Activated CD4-positive, alpha-beta T cell treated with anti-CD3 and anti-CD28 coated beads, Interleukin-2, amount 10 ng/mL, durations not matched to agents 24 days and 14 days (primary cell): ENCODE measurements at regions not wholly inside any gene's neighbourhood (a gene's known extent, or its start where the extent isn't known, plus 50 kb on each side); places are given as distances from the start of the nearest gene placed in this dataset.
"Not testable (repeated sequence)": the region's sequence is repeated elsewhere in the genome, so short reads cannot be mapped to it uniquely, and the experiment has no call there.

ENCODE experiments used
- DNase-seq: peaks from one replicate; pipeline ENCODE4 v3.0.0; 2022
- H3K27ac Mint-ChIP-seq: one replicate; pipeline ENCODE4 v1.8.0; 2022; ENCODE audit warnings: mild to moderate bottlenecking, mixed read lengths
- H3K27me3 Mint-ChIP-seq: one replicate; pipeline ENCODE4 v1.8.0; 2022; ENCODE audit warnings: mixed read lengths
- H3K36me3 Mint-ChIP-seq: one replicate; pipeline ENCODE4 v1.8.0; 2022; ENCODE audit warnings: low read depth, mild to moderate bottlenecking, mixed read lengths
- H3K4me1 Mint-ChIP-seq: one replicate; pipeline ENCODE4 v1.8.0; 2021; ENCODE audit warnings: mixed read lengths
- H3K4me3 Mint-ChIP-seq: one replicate; pipeline ENCODE4 v1.8.0; 2022; ENCODE audit warnings: mild to moderate bottlenecking, moderate library complexity, mixed read lengths
- H3K9me3 Mint-ChIP-seq: one replicate; pipeline ENCODE4 v1.8.0; 2021; ENCODE audit warnings: mixed read lengths
- intact Hi-C: fragments of 100-400 bp; cut with micrococcal nuclease; formaldehyde crosslinking; loops from one replicate; pipeline ENCODE4 v1.15.1; 2023

DNA sequence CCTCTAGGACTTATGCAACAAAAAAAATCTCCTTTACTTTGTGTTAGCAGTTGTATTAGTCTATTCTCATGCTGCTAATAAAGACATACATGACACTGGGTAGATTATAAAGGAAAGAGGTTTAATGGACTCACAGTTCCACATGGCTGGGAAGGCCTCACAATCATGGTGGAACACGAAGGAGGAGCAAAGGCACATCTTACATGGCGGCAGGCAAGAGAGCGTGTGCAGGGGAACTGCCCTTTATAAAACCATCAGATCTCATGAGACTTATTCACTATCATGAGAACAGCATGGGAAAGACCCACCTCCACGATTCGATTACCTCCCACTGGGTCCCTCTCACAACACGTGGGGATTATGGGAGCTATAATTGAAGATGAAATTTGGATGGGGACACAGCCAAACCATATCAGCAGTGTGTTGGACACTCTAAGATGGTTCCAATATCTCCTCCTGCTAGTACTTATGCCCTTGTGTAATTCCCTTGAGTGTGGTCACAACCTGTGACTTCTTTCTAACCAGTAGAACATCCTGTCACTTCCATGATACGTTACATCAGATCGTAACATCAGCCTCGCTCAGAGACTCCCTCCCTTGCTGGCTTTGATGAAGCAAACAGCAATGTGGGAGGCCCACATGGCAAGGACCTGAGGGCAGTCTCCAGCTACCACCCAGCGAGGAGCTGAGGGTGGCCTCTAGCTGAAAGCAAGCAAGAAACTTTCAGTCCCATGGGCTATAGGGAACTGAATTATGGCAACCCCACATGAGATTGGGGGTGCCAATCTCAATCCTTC, 113.5 kb upstream of the PITX1 start:
- peaks cover 4% of the 10 kb centered on the region for H3K9me3 Mint-ChIP-seq
- H3K36me3 Mint-ChIP-seq = no peaks in the 10 kb centered on the region
- peaks cover 9% of the 10 kb centered on the region for H3K27me3 Mint-ChIP-seq
- intact Hi-C loops = no loop called here
- no peaks in the 10 kb centered on the region for H3K4me1 Mint-ChIP-seq
- H3K4me3 Mint-ChIP-seq = no peak overlapping the region
- H3K27ac Mint-ChIP-seq = no peak overlapping the region
- DNase-seq = no peak

DNA sequence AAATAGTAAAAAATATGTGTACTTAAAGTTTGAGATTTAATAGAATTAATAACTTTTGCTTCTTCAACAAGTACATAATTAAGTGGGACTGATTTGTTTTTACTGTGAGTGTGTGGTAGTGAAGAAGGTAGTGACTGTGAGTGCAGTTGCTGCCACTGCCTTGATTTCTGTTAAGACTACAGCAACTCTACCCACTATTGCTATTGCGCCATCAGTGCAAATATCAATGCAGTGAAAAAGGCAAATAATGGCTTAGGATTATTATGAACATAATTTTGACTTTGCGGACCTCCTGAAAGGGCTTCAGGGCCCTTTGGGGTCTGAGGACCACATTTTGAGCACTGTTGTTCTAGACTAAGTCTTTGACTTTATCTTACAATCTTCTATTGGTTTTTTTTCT, 112.0 kb upstream of the PITX1 start:
- no peaks in the 10 kb centered on the region for H3K4me1 Mint-ChIP-seq
- no peaks in the 10 kb centered on the region for H3K36me3 Mint-ChIP-seq
- no peak for DNase-seq
- intact Hi-C loops = no loop called here
- peaks cover 4% of the 10 kb centered on the region for H3K9me3 Mint-ChIP-seq
- no peak overlapping the region for H3K27ac Mint-ChIP-seq
- peaks cover 9% of the 10 kb centered on the region for H3K27me3 Mint-ChIP-seq
- no peak overlapping the region for H3K4me3 Mint-ChIP-seq

DNA sequence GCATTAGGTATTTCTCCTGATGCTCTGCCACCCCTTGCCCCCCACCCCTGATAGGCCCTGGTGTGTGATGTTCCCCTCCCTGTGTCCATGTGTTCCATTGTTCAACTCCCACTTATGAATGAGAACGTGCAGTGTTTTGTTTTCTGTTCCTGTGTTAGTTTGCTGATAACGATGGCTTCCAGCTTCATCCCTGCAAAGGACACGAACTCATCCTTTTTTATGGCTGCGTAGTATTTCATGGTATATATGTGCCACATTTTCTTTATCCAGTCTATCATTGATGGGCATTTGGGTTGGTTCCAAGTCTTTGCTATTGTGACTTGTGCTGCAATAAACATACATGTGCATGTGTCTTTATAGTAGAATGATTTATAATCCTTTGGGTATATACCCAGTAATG, 109.7 kb upstream of the PITX1 start:
- DNase-seq, intact Hi-C loops, H3K9me3 Mint-ChIP-seq, H3K27me3 Mint-ChIP-seq, H3K4me3 Mint-ChIP-seq, H3K4me1 Mint-ChIP-seq, H3K27ac Mint-ChIP-seq, H3K36me3 Mint-ChIP-seq: not testable (repeated sequence)

DNA sequence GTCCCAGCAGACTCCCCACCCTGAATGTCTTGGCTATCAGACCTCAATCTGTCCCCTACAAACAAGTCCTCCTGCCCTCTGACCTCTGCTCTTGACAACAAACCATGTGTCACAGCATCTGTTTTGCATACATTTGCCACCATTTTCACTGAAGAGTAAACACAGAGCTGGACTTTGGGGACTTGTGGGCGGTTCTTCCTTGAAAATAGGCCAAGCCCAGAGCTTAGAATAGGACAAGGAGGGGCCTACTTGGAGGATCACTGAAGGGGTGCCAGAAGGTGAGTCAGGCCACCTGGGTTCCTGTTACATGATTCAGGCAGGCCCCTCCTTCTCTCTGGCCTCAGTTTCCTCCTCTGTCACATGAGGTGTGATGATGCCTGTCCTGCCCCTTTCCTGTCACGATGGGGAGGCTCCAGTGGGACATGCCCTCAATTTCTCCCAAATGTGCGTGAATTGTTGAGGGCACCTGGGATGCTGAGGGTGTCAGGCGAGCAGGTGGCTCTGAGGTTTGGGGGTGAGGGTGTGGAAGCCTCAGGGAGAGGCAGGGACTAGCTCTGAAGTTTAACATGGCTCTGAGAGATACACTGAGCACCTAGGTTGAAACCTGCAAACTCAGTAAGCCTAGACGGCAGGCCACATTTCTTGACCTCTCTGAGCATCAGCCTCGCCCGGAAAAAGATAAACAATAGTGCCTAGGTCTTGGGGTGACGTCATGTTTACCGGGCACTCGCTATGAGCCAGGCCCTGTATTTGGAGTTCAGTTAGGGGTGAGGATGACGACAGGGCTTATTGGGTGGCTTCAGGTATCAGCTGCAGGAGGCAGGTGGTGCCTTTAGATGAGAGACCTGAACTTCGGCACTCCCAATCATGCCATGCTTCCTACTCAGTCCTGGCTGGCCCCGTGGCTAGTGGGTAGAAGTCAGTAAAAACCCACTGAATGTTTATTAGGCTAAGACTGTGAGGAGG, 107.6 kb upstream of the PITX1 start:
- DNase-seq = no peak
- Mint-ChIP-seq H3K9me3 (no peaks in the 10 kb centered on the region), H3K4me3 (no peak overlapping the region), H3K27me3 (peaks cover 8% of the 10 kb centered on the region), H3K4me1 (no peaks in the 10 kb centered on the region), H3K36me3 (no peaks in the 10 kb centered on the region), H3K27ac (peak overlapping the region; percentile 25)
- intact Hi-C loops = no loop called here

DNA sequence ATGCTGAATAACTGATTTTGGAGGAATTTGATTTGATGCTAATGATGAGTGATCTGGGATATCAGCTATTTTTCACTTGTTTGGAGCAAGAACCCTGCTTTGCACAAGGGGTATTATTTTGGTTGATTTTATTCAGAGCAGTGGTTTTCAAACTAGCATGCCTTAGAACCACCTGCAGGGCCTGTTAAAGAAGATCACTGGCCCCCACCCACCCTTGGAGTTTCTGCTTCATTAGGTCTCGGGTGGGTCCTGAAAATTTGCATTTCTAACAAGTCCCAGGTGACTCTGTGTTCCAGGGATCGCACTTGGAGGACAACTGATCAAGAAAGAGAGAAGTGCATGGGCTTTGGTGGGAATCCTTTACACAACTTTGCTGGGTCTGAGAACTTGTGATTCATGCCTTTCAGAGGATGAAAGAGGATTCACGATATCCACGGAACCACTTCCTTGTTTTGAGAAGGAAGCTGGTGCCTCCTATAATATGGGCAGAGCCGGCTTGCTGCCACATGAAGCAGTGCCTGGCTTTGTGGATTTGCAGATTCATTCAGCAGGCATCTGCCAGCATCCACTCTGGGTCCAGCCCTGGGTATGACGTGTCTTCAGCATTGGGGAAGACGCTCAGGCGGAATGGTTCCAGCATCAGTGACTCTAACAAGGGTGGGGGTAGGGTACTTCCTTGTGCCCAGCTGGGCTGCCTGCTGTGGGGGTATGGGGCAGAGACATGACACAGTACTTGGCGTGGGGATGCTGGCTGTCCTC, 106.6 kb upstream of the PITX1 start:
- Mint-ChIP-seq H3K9me3 (no peaks in the 10 kb centered on the region), H3K27ac (no peak overlapping the region), H3K4me3 (no peak overlapping the region), H3K4me1 (no peaks in the 10 kb centered on the region), H3K27me3 (peaks cover 4% of the 10 kb centered on the region), H3K36me3 (no peaks in the 10 kb centered on the region)
- intact Hi-C loops = no loop called here
- no peak for DNase-seq

DNA sequence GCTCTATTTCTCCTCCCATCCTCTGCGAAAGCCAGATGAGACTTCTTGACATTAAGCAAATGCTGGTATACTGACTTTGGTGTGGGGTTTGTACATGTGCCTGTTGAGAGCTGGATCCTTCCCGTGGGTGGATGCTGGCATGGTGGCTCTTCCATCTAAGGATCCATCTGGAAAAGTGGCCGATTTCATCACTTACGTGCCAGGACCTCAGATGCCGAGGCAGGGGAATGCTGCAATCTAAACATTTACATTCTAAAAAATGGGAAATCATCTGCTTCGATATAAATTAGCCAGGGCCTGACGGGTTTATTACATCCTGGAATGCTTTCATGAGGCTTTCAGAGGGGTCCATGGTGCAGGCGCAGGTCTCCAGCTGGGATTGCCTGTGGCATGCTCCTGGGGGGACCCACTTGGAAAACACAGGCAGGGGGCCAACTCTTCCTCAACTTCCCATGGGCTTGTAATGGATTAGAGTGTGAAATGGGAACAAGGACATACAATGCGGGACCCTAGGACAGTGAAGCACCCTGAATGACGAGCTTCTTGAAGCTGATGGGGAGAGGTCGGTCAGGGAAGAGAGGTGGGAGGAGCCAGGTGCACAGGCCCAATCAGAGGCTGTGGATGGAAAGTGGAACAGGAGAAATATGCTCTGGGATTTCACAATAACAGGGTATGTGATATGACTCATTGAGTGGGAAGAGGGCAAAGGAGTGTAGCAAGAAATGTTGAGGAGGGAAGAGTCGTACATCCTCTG, 105.5 kb upstream of the PITX1 start:
- no peak overlapping the region for H3K27ac Mint-ChIP-seq
- H3K4me1 Mint-ChIP-seq = no peaks in the 10 kb centered on the region
- DNase-seq = no peak
- no peak overlapping the region for H3K4me3 Mint-ChIP-seq
- intact Hi-C loops = no loop called here
- no peaks in the 10 kb centered on the region for H3K9me3 Mint-ChIP-seq
- no peaks in the 10 kb centered on the region for H3K36me3 Mint-ChIP-seq
- peaks cover 4% of the 10 kb centered on the region for H3K27me3 Mint-ChIP-seq

DNA sequence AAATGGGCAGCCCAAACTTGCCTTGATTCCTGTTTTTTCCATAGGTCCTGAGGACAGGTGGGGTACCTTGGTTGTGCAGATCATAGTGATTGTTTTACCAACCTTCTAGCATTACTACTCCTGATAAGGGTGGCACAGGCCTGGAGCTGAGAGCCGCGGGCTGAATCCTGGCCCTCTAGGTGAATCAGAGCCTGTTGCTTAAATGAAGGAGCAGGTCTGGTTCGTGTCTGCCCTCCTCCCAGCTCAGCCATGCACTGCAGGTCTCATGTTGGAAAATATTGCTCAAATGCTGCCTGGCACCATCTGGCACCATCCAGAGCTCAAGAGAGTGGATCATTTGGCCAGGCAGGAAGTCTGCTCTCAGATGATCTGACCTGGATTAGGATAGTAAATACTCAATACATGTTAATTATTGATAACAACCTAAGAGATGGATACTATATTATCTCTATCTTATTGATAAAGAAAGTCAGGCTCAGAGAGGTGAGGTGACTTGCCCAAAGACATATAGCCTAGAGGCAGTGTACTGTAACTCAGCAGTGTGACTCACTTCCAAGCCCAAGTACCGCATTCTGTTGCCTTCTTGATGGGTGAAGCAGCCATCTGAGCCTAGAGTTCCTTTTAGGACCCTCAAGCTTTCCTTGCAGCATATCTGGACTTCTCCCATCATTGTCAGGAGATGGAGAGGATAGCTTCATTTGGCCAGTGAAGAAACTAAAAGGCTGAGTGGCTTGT, 104.3 kb upstream of the PITX1 start:
- intact Hi-C loops = no loop called here
- Mint-ChIP-seq H3K27ac (no peak overlapping the region), H3K4me1 (no peaks in the 10 kb centered on the region), H3K9me3 (no peaks in the 10 kb centered on the region), H3K36me3 (no peaks in the 10 kb centered on the region), H3K27me3 (no peaks in the 10 kb centered on the region), H3K4me3 (no peak overlapping the region)
- no peak for DNase-seq

DNA sequence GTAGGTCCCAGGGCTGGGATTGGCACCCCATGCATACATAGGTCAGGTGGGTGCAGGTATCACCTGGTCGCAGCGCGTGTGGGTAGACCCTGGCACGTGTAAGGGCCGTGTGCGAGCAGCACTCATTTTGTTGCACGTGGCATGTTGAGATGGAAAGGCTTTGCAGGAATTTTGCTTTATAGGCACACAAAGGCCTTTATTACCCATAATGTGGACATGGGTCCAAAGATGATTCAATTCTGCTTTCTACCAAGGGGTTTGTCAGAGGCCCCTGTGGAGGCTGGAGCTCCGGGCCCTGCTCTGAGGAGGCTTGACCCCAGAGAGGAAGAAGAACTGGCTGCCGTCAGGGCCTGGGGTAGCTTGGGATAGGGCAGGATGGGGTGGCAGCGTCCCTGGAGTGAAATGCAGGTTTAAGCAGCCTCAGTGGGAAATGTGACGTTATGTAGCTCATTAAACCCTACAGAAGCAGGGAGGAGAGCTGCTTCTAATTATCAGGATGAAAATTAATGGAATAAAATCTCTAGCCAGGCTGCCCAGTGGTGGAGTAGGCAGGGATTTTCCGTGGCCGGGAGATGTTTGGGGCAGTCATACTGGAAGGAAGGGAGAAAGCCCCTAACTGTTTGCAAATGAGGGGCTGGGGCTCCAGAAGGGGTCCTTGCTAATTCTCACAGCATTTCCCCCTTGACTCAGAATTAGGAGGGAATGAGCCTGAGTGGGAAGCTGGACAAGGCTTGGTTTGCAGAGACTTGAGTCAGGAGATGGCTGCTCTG, 103.3 kb upstream of the PITX1 start:
- DNase-seq = no peak
- no peaks in the 10 kb centered on the region for H3K4me1 Mint-ChIP-seq
- no peak overlapping the region for H3K4me3 Mint-ChIP-seq
- H3K27me3 Mint-ChIP-seq = no peaks in the 10 kb centered on the region
- intact Hi-C loops = no loop called here
- H3K36me3 Mint-ChIP-seq = no peaks in the 10 kb centered on the region
- no peaks in the 10 kb centered on the region for H3K9me3 Mint-ChIP-seq
- H3K27ac Mint-ChIP-seq = no peak overlapping the region

DNA sequence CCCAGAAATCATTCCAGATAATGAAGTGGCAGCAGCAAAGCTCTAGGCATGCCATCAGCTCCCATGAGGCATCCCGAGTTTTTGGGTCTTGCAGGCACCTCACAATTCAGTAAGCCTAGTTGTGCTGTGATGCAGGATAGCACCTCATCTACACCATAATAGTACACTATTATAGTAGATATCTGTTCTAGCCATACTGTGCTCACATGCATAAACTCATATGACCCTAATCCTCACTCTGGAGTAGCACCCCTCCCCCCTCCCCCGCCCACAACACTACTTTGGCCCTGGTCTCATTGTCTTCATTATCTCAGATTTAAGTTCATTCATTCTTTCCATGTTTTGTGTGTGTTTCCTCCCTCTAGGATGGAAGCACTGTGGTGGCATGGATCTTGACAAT, 102.5 kb upstream of the PITX1 start:
- Mint-ChIP-seq H3K4me1 (no peaks in the 10 kb centered on the region), H3K9me3 (no peaks in the 10 kb centered on the region), H3K27ac (no peak overlapping the region), H3K4me3 (no peak overlapping the region), H3K36me3 (no peaks in the 10 kb centered on the region), H3K27me3 (no peaks in the 10 kb centered on the region)
- DNase-seq = no peak
- intact Hi-C loops = no loop called here

DNA sequence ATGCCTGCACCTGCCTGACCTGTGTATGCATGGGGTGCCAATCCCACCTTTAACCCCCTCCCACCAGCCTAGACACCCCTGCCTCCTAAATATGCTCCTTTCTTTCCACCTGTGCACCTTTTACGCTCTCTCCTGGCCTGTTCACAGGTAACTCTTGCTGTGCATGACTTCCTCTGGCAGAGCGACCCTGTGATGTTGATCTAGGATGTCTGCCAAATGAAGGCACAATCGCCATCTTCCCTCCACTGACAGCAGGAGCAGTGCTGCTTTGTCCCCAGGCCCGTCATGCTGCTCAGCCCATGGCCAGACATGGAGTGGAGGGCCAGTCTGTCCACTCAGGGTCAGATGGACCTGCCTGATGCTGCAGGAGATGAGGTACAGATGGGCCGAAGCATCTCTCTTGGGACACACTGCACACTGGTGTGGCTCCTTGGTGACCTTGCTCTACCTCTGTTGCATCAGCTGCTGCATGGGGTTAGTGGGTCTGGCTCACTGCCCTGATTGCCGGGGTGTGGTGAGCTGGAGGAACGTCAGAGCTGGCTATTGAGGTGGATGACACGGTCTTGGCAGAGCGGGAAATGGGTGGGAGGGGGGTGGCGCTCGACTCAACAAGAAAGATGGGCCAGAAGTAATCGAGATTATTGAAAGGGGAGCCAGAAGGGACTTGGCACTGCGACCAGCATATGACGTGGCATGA, 101.7 kb upstream of the PITX1 start:
- Mint-ChIP-seq H3K27ac (no peak overlapping the region), H3K36me3 (no peaks in the 10 kb centered on the region), H3K4me1 (no peaks in the 10 kb centered on the region), H3K9me3 (no peaks in the 10 kb centered on the region), H3K27me3 (no peaks in the 10 kb centered on the region), H3K4me3 (no peak overlapping the region)
- DNase-seq = no peak
- intact Hi-C loops = no loop called here

DNA sequence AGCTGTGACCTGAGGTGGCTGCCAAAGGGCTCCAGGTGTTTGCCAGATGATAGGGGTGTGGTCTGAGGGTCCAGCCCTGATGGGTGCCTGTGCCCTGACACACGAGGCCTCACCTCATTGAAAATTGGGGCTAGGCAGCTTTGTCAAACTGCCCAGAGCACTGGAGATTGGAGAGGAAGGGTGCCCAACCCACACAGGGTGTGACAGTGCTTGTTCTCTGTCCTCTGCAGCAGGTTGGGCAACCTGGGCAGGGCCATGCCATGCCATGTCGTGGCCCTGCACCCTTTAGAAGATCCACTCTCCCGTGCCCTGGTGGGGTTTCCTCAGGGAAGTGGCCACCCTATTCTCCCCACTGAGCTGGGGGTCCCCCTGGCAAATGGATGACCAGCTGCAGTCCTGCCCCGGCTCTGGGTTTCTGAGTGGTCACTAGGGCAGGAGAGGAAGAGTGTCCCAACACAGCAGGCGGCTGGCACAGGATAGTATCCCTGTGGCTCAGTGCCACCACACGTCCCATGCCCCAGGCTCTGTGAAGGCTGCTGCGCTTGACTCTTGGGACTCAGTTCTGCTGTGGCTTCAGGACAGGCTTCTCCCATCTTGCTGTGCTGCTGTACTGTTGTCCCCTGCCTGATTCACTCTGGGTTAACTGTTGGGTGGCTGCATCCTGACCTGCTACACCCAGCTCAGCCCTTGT, 100.8 kb upstream of the PITX1 start:
- Mint-ChIP-seq H3K4me3 (no peak overlapping the region), H3K36me3 (no peaks in the 10 kb centered on the region), H3K27me3 (no peaks in the 10 kb centered on the region), H3K9me3 (no peaks in the 10 kb centered on the region), H3K27ac (no peak overlapping the region), H3K4me1 (no peaks in the 10 kb centered on the region)
- no peak for DNase-seq
- intact Hi-C loops = no loop called here
